CD4-positive, CD25-positive, alpha-beta regulatory T cell (primary cell): ENCODE measurements at regions not wholly inside any gene's neighbourhood (a gene's known extent, or its start where the extent isn't known, plus 50 kb on each side); places are given as distances from the start of the nearest gene placed in this dataset.

ENCODE experiments used
- ATAC-seq, 2 donors: fragments of 150-1000 bp; cut with Tn5 transposase; one replicate each; pipeline ENCODE4 v1.10.0; 2021; ENCODE audit warnings: low read depth in 2 of 2, moderate number of reproducible peaks in 2 of 2, moderate library complexity in 1 of 2
- DNase-seq, 3 donors: peaks; one replicate each; pipeline versions ENCODE4 v3.0.0 to v3.0.0-alpha.2; 2012 to 2022; ENCODE audit warnings: mixed read lengths in 1 of 3
- H3K27ac ChIP-seq: one replicate; pipeline ENCODE4 v1.7.0; 2013; ENCODE audit warnings: mild to moderate bottlenecking, low read length; ENCODE audit not compliant: insufficient read depth, poor library complexity, severe bottlenecking
- H3K27me3 ChIP-seq: one replicate; pipeline ENCODE4 v1.7.0; 2013; ENCODE audit warnings: low read length; ENCODE audit not compliant: control insufficient read depth, insufficient read depth
- H3K36me3 ChIP-seq: one replicate; pipeline ENCODE4 v1.7.0; 2013; ENCODE audit warnings: mild to moderate bottlenecking, low read length, moderate library complexity; ENCODE audit not compliant: control insufficient read depth, insufficient read depth
- H3K4me1 ChIP-seq: 2 replicates; pipeline ENCODE4 v1.7.0; 2013; ENCODE audit warnings: mild to moderate bottlenecking, low read length; ENCODE audit not compliant: insufficient read depth, control insufficient read depth, poor library complexity, severe bottlenecking
- H3K4me3 ChIP-seq: one replicate; pipeline ENCODE4 v1.7.0; 2013; ENCODE audit warnings: low read depth, mild to moderate bottlenecking, low read length, moderate library complexity
- H3K9me3 ChIP-seq, 2 experiments: 1 replicate in 1 of 2; 2 replicates in 1 of 2; pipeline ENCODE4 v1.7.0; 2013; ENCODE audit warnings: low read length in 2 of 2, mild to moderate bottlenecking in 1 of 2, moderate library complexity in 1 of 2; ENCODE audit not compliant: control insufficient read depth in 2 of 2
- H3K27ac Mint-ChIP-seq, 3 donors: one replicate each; pipeline ENCODE4 v1.8.0; 2020 to 2022; ENCODE audit warnings: mild to moderate bottlenecking in 3 of 3, mixed read lengths in 3 of 3, moderate library complexity in 2 of 3
- H3K27me3 Mint-ChIP-seq: one replicate; pipeline ENCODE4 v1.8.0; 2022; ENCODE audit warnings: mild to moderate bottlenecking, mixed read lengths
- H3K36me3 Mint-ChIP-seq: one replicate; pipeline ENCODE4 v1.8.0; 2020; ENCODE audit warnings: mixed read lengths
- H3K4me1 Mint-ChIP-seq, 4 donors: one replicate each; pipeline ENCODE4 v1.8.0; 2020 to 2022; ENCODE audit warnings: mixed read lengths in 4 of 4, mild to moderate bottlenecking in 1 of 4
- H3K4me3 Mint-ChIP-seq, 4 donors: one replicate each; pipeline ENCODE4 v1.8.0; 2020 to 2022; ENCODE audit warnings: mild to moderate bottlenecking in 4 of 4, mixed read lengths in 4 of 4, moderate library complexity in 3 of 4
- H3K9me3 Mint-ChIP-seq, 7 donors: one replicate each; pipeline ENCODE4 v1.8.0; 2020 to 2022; ENCODE audit warnings: mixed read lengths in 7 of 7, mild to moderate bottlenecking in 3 of 7, moderate library complexity in 2 of 7

- no peaks in the 10 kb centered on the region for H3K27me3 Mint-ChIP-seq
These were observed 917.8 kb upstream of the SLC39A10 start for GRCh38 chr2:194739217-194739616.

GRCh38 chr2:194735837-194736542 lies 921.0 kb upstream of the SLC39A10 start:
- Histone ChIP-seq H3K9me3 (no peaks in the 10 kb centered on the region), H3K27me3 (no peaks in the 10 kb centered on the region), H3K4me1 (no peaks in the 10 kb centered on the region), H3K36me3 (no peaks in the 10 kb centered on the region), H3K27ac (no peak overlapping the region), H3K4me3 (no peak overlapping the region)
- ATAC-seq (no peak), DNase-seq (no peak)
- Mint-ChIP-seq H3K27me3 (no peaks in the 10 kb centered on the region), H3K36me3 (no peaks in the 10 kb centered on the region), H3K27ac (no peak overlapping the region), H3K4me1 (no peaks in the 10 kb centered on the region), H3K4me3 (no peak overlapping the region), H3K9me3 (peaks cover 0 to 8% (median 4%) of the 10 kb centered on the region in 7 donors)

More at GRCh38 chr2:194739217-194739616, 917.8 kb upstream of the SLC39A10 start:
- Mint-ChIP-seq H3K9me3 (peaks cover 0 to 4% (median 2%) of the 10 kb centered on the region in 7 donors), H3K27ac (no peak overlapping the region), H3K4me1 (no peaks in the 10 kb centered on the region), H3K4me3 (no peak overlapping the region), H3K36me3 (no peaks in the 10 kb centered on the region)
- no peaks in the 10 kb centered on the region for H3K9me3 ChIP-seq
- H3K4me3 ChIP-seq: no peak overlapping the region
- DNase-seq: no peak
- ATAC-seq: no peak
- no peaks in the 10 kb centered on the region for H3K27me3 ChIP-seq
- H3K27ac ChIP-seq: no peak overlapping the region
- H3K4me1 ChIP-seq: no peaks in the 10 kb centered on the region
- H3K36me3 ChIP-seq: no peaks in the 10 kb centered on the region

GRCh38 chr2:194730266-194730665 lies 926.8 kb upstream of the SLC39A10 start:
- no peaks in the 10 kb centered on the region for H3K27me3 Mint-ChIP-seq
- Histone ChIP-seq H3K4me3 (no peak overlapping the region), H3K9me3 (no peaks in the 10 kb centered on the region), H3K27me3 (no peaks in the 10 kb centered on the region), H3K27ac (no peak overlapping the region), H3K36me3 (no peaks in the 10 kb centered on the region), H3K4me1 (no peaks in the 10 kb centered on the region)
- no peak for ATAC-seq
- H3K4me1 Mint-ChIP-seq: no peaks in the 10 kb centered on the region
- H3K4me3 Mint-ChIP-seq: no peak overlapping the region
- H3K27ac Mint-ChIP-seq: no peak overlapping the region
- H3K36me3 Mint-ChIP-seq: no peaks in the 10 kb centered on the region
- H3K9me3 Mint-ChIP-seq: peaks cover 0 to 7% (median 3%) of the 10 kb centered on the region in 7 donors
- DNase-seq: no peak

GRCh38 chr2:194725169-194725568 lies 931.9 kb upstream of the SLC39A10 start:
- Mint-ChIP-seq H3K4me3 (no peak overlapping the region), H3K4me1 (no peaks in the 10 kb centered on the region), H3K36me3 (no peaks in the 10 kb centered on the region), H3K9me3 (peaks cover 0 to 2% (median 0%) of the 10 kb centered on the region in 7 donors), H3K27me3 (no peaks in the 10 kb centered on the region), H3K27ac (no peak overlapping the region)
- no peaks in the 10 kb centered on the region for H3K4me1 ChIP-seq
- no peaks in the 10 kb centered on the region for H3K27me3 ChIP-seq
- H3K36me3 ChIP-seq: no peaks in the 10 kb centered on the region
- no peak overlapping the region for H3K4me3 ChIP-seq
- ATAC-seq (no peak), DNase-seq (no peak)
- no peaks in the 10 kb centered on the region for H3K9me3 ChIP-seq
- H3K27ac ChIP-seq: no peak overlapping the region

GRCh38 chr2:194723446-194723845 lies 933.6 kb upstream of the SLC39A10 start:
- Histone ChIP-seq H3K4me1 (no peaks in the 10 kb centered on the region), H3K9me3 (no peaks in the 10 kb centered on the region), H3K27ac (no peak overlapping the region), H3K27me3 (no peaks in the 10 kb centered on the region), H3K36me3 (no peaks in the 10 kb centered on the region), H3K4me3 (no peak overlapping the region)
- no peaks in the 10 kb centered on the region for H3K36me3 Mint-ChIP-seq
- H3K4me3 Mint-ChIP-seq: no peak overlapping the region
- DNase-seq (no peak), ATAC-seq (no peak)
- no peak overlapping the region for H3K27ac Mint-ChIP-seq
- no peaks in the 10 kb centered on the region for H3K27me3 Mint-ChIP-seq
- no peaks in the 10 kb centered on the region for H3K4me1 Mint-ChIP-seq
- peaks cover 0 to 4% (median 0%) of the 10 kb centered on the region in 7 donors for H3K9me3 Mint-ChIP-seq

- Mint-ChIP-seq H3K27me3 (no peaks in the 10 kb centered on the region), H3K4me3 (no peak overlapping the region), H3K36me3 (no peaks in the 10 kb centered on the region), H3K4me1 (no peaks in the 10 kb centered on the region), H3K27ac (no peak overlapping the region), H3K9me3 (peaks cover 0 to 4% (median 0%) of the 10 kb centered on the region in 7 donors)
- Histone ChIP-seq H3K9me3 (no peaks in the 10 kb centered on the region), H3K27me3 (no peaks in the 10 kb centered on the region), H3K27ac (no peak overlapping the region), H3K36me3 (no peaks in the 10 kb centered on the region), H3K4me3 (no peak overlapping the region), H3K4me1 (no peaks in the 10 kb centered on the region)
- ATAC-seq (no peak), DNase-seq (no peak)
These were observed 935.8 kb upstream of the SLC39A10 start for GRCh38 chr2:194721227-194721626.

- H3K27ac Mint-ChIP-seq: no peak overlapping the region
- no peaks in the 10 kb centered on the region for H3K27me3 Mint-ChIP-seq
- no peak overlapping the region for H3K4me3 Mint-ChIP-seq
- no peaks in the 10 kb centered on the region for H3K36me3 ChIP-seq
- H3K27me3 ChIP-seq: no peaks in the 10 kb centered on the region
- no peak overlapping the region for H3K27ac ChIP-seq
- ATAC-seq (no peak), DNase-seq (no peak)
- H3K9me3 ChIP-seq: no peaks in the 10 kb centered on the region
- no peaks in the 10 kb centered on the region for H3K4me1 Mint-ChIP-seq
- no peaks in the 10 kb centered on the region for H3K36me3 Mint-ChIP-seq
- peaks cover 0 to 4% (median 0%) of the 10 kb centered on the region in 7 donors for H3K9me3 Mint-ChIP-seq
- no peak overlapping the region for H3K4me3 ChIP-seq
- H3K4me1 ChIP-seq: no peaks in the 10 kb centered on the region
These were observed 936.6 kb upstream of the SLC39A10 start for GRCh38 chr2:194720462-194720861.

GRCh38 chr2:194718881-194719280 lies 938.1 kb upstream of the SLC39A10 start:
- no peak overlapping the region for H3K4me3 ChIP-seq
- no peaks in the 10 kb centered on the region for H3K36me3 ChIP-seq
- H3K4me1 ChIP-seq: no peaks in the 10 kb centered on the region
- no peaks in the 10 kb centered on the region for H3K27me3 ChIP-seq
- Mint-ChIP-seq H3K4me1 (no peaks in the 10 kb centered on the region), H3K36me3 (no peaks in the 10 kb centered on the region), H3K4me3 (no peak overlapping the region), H3K27ac (no peak overlapping the region), H3K27me3 (no peaks in the 10 kb centered on the region), H3K9me3 (peaks cover 0 to 4% (median 0%) of the 10 kb centered on the region in 7 donors)
- H3K27ac ChIP-seq: no peak overlapping the region
- DNase-seq: no peak
- H3K9me3 ChIP-seq: no peaks in the 10 kb centered on the region
- no peak for ATAC-seq
